Caco-2 (cell line): ENCODE measurements at regions not wholly inside any gene's neighbourhood (a gene's known extent, or its start where the extent isn't known, plus 50 kb on each side); places are given as distances from the start of the nearest gene placed in this dataset.

Experiments used
- BruUV-seq: library from RNA; stranded (reverse); fragments of 400-500 nt; replicated peaks from 2 replicates; lab custom pipeline; 2021; lab: Mats Ljungman, UMichigan
- CTCF ChIA-PET: fragments of 300-600 bp; sonication (Branson Sonifier 250); formaldehyde crosslinking; loops from one replicate; lab custom pipeline; 2022; ENCODE audit warnings: antibody characterized with exemption; lab: Charles Lee
- POLR2A ChIA-PET: fragments of 300-600 bp; sonication (Branson Sonifier 250); formaldehyde crosslinking; loops from one replicate; lab custom pipeline; 2022; ENCODE audit warnings: antibody characterized with exemption; lab: Charles Lee
- DNase-seq, 2 experiments: peaks; one replicate each; pipeline versions ENCODE4 v3.0.0 to v3.0.0-alpha.2; 2020 to 2022
- H3K27me3 ChIP-seq: replicated peaks from 2 replicates; pipeline ENCODE4 v1.6.0; 2011; ENCODE audit warnings: low read length; ENCODE audit not compliant: control insufficient read depth, insufficient read depth
- H3K36me3 ChIP-seq: 2 replicates; pipeline ENCODE4 v1.5.1; 2011; ENCODE audit warnings: low read length; ENCODE audit not compliant: control insufficient read depth, insufficient read depth
- H3K4me1 ChIP-seq: fragments of 250-450 bp; sonication (Bioruptor Pico); 2 replicates; pipeline ENCODE4 v1.5.1; 2020; ENCODE audit warnings: mild to moderate bottlenecking
- H3K4me3 ChIP-seq: 2 replicates; pipeline ENCODE4 v1.5.1; 2011; ENCODE audit warnings: low read depth, mild to moderate bottlenecking, control low read depth, low read length
- H3K9me3 ChIP-seq: fragments of 250-450 bp; sonication (Bioruptor Pico); 2 replicates; pipeline ENCODE4 v1.5.1; 2020; ENCODE audit warnings: mild to moderate bottlenecking, moderate library complexity
- H3K27ac Mint-ChIP-seq: one replicate; pipeline ENCODE4 v1.8.0; 2022; ENCODE audit warnings: mixed read lengths; ENCODE audit not compliant: unreplicated experiment
- H3K27me3 Mint-ChIP-seq: one replicate; pipeline ENCODE4 v1.8.0; 2022; ENCODE audit warnings: mixed read lengths; ENCODE audit not compliant: insufficient read depth, unreplicated experiment
- H3K36me3 Mint-ChIP-seq: one replicate; pipeline ENCODE4 v1.8.0; 2022; ENCODE audit warnings: mild to moderate bottlenecking, mixed read lengths; ENCODE audit not compliant: insufficient read depth, unreplicated experiment
- H3K4me1 Mint-ChIP-seq: one replicate; pipeline ENCODE4 v1.8.0; 2022; ENCODE audit warnings: low read depth, mixed read lengths; ENCODE audit not compliant: unreplicated experiment
- H3K4me3 Mint-ChIP-seq: one replicate; pipeline ENCODE4 v1.8.0; 2022; ENCODE audit warnings: mild to moderate bottlenecking, moderate library complexity, mixed read lengths; ENCODE audit not compliant: unreplicated experiment
- H3K9me3 Mint-ChIP-seq: one replicate; pipeline ENCODE4 v1.8.0; 2022; ENCODE audit warnings: mixed read lengths; ENCODE audit not compliant: unreplicated experiment
- intact Hi-C: fragments of 100-400 bp; cut with micrococcal nuclease; formaldehyde crosslinking; loops from one replicate; pipeline ENCODE4 v1.10.0; 2022; ENCODE audit not compliant: unreplicated experiment
- TF ChIP-seq, protein P1 (sequence below), 2 experiments: fragments of 200-600 bp in 1 of 2; IDR thresholded peaks; 1 replicate in 1 of 2; 2 replicates in 1 of 2; pipeline versions ENCODE4 v1.5.1 to v1.8.0; 2011 to 2022; ENCODE audit warnings: antibody characterized with exemption in 1 of 2, control low read depth in 1 of 2, inconsistent platforms in 1 of 2, low read depth in 1 of 2, low read length in 1 of 2, mild to moderate bottlenecking in 1 of 2, moderate library complexity in 1 of 2; ENCODE audit not compliant: insufficient read depth in 1 of 2, severe bottlenecking in 1 of 2, unreplicated experiment in 1 of 2

DNA sequence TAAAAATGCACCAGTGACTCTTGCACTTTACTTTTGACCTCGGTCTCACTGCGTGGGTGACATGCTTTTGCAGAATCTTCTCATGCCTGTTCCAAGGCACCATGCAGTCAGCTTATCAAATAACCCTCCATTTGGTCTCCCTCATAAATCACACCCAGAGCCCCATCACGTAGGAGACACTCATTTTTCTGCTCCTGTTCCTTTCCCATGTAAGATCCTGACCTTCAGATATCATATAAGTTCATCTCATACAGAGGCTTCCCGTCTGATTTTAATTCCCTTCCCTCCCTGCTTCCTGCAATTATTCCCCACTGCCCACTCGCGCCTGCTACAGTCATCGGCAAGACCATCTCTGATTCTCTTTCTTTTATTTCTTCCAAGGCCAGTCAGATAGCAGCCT is 1226.3 kb upstream of the AUTS2 start:
- no peaks in the 10 kb centered on the region for H3K4me1 Mint-ChIP-seq
- H3K9me3 ChIP-seq: no peaks in the 10 kb centered on the region
- H3K4me3 ChIP-seq: no peak overlapping the region
- peaks cover 32% of the 10 kb centered on the region for H3K9me3 Mint-ChIP-seq
- CTCF ChIA-PET: no interaction called here
- no TSS peak for BruUV-seq
- H3K27me3 Mint-ChIP-seq: no peaks in the 10 kb centered on the region
- intact Hi-C loops: no loop called here
- POLR2A ChIA-PET: no interaction called here
- TF ChIP-seq, protein P1, sequence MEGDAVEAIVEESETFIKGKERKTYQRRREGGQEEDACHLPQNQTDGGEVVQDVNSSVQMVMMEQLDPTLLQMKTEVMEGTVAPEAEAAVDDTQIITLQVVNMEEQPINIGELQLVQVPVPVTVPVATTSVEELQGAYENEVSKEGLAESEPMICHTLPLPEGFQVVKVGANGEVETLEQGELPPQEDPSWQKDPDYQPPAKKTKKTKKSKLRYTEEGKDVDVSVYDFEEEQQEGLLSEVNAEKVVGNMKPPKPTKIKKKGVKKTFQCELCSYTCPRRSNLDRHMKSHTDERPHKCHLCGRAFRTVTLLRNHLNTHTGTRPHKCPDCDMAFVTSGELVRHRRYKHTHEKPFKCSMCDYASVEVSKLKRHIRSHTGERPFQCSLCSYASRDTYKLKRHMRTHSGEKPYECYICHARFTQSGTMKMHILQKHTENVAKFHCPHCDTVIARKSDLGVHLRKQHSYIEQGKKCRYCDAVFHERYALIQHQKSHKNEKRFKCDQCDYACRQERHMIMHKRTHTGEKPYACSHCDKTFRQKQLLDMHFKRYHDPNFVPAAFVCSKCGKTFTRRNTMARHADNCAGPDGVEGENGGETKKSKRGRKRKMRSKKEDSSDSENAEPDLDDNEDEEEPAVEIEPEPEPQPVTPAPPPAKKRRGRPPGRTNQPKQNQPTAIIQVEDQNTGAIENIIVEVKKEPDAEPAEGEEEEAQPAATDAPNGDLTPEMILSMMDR (IDR thresholded peaks at IDR 0.05; ENCODE audit: insufficient read depth in 1 of 2, low read depth in 1 of 2, low read length in 1 of 2, severe bottlenecking in 1 of 2, unreplicated experiment in 1 of 2): no peak
- H3K36me3 Mint-ChIP-seq: no peaks in the 10 kb centered on the region
- no peak overlapping the region for H3K27ac Mint-ChIP-seq
- H3K27me3 ChIP-seq: no peaks in the 10 kb centered on the region
- H3K4me3 Mint-ChIP-seq: no peak overlapping the region
- no peaks in the 10 kb centered on the region for H3K4me1 ChIP-seq
- H3K36me3 ChIP-seq: no peaks in the 10 kb centered on the region
- DNase-seq: no peak

DNA sequence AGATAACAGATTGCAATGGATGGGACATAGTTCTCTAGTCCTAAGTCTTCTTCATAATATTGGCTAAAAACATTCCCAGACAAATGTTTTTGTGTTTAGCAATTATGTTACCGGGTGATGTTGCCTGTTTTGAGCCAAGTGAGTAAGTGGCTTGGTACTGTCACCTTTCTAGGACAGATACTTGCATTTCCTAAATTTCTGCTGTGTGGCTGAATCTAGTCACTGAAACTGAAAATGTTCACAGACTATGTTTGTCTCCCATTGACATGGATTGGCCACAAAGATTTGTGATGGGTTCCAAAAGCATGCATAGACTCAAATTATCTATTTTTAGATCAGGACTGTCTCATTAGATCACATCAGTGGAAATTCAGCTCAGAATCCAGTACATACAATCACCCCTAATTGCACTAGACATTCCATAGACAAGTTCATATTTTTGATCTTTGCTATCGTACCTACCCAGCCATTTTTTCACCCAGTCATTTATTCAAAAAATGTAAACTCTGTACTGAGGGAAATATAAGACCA is 1222.1 kb upstream of the AUTS2 start:
- H3K4me1 ChIP-seq: no peaks in the 10 kb centered on the region
- DNase-seq: no peak
- no peaks in the 10 kb centered on the region for H3K36me3 ChIP-seq
- no peaks in the 10 kb centered on the region for H3K9me3 ChIP-seq
- Mint-ChIP-seq H3K4me1 (no peaks in the 10 kb centered on the region), H3K9me3 (peaks cover 12% of the 10 kb centered on the region), H3K27me3 (no peaks in the 10 kb centered on the region), H3K27ac (no peak overlapping the region), H3K36me3 (no peaks in the 10 kb centered on the region), H3K4me3 (no peak overlapping the region)
- BruUV-seq: no TSS peak
- no peaks in the 10 kb centered on the region for H3K27me3 ChIP-seq
- intact Hi-C loops: no loop called here
- H3K4me3 ChIP-seq: no peak overlapping the region
- TF ChIP-seq, protein P1 (IDR thresholded peaks at IDR 0.05; ENCODE audit: insufficient read depth in 1 of 2, low read depth in 1 of 2, low read length in 1 of 2, severe bottlenecking in 1 of 2, unreplicated experiment in 1 of 2): no peak
- CTCF ChIA-PET: no interaction called here
- POLR2A ChIA-PET: no interaction called here

DNA sequence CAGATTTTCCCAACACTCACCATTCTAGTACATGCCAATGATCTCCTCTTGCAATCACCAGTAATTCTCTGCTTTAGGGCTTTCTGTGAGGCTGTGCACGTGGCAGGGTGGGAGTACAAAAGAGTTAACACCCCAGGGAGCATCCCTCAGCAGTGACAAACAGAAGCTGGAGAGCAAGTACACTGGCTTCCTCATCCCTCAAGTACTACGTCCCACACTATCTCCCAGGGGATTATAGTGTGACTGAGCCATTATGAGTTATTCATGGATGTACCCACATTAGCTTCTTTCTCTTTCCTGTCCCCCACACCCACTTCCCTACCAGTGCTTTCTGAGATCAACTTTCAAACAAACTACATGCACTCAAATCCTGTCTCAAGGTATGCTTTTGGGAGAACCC is 1216.5 kb upstream of the AUTS2 start:
- Histone ChIP-seq H3K9me3 (peaks cover 5% of the 10 kb centered on the region; the same call in 1 of the 2 replicates), H3K4me3 (no peak overlapping the region), H3K36me3 (no peaks in the 10 kb centered on the region), H3K27me3 (no peaks in the 10 kb centered on the region), H3K4me1 (no peaks in the 10 kb centered on the region)
- Mint-ChIP-seq H3K27me3 (no peaks in the 10 kb centered on the region), H3K9me3 (peaks cover 23% of the 10 kb centered on the region), H3K36me3 (no peaks in the 10 kb centered on the region), H3K4me1 (no peaks in the 10 kb centered on the region), H3K4me3 (no peak overlapping the region), H3K27ac (no peak overlapping the region)
- ChIA-PET POLR2A (no interaction called here), CTCF (no interaction called here)
- no TSS peak for BruUV-seq
- no peak for DNase-seq
- intact Hi-C loops: no loop called here
- TF ChIP-seq, protein P1 (IDR thresholded peaks at IDR 0.05; ENCODE audit: insufficient read depth in 1 of 2, low read depth in 1 of 2, low read length in 1 of 2, severe bottlenecking in 1 of 2, unreplicated experiment in 1 of 2): no peak
